GM12878 (cell line): ENCODE measurements at regions not wholly inside any gene's neighbourhood (a gene's known extent, or its start where the extent isn't known, plus 50 kb on each side); places are given as distances from the start of the nearest gene placed in this dataset.
A peak's percentile ranks its signal among the peaks of the same experiment; 100 is the strongest.

ENCODE experiments used
- ATAC-seq: fragments of 200-7000 bp; cut with Tn5 transposase; 3 replicates; pipeline ENCODE4 v1.9.1; 2020; ENCODE audit warnings: mild to moderate bottlenecking, moderate library complexity
- BruUV-seq: library from RNA; stranded (reverse); fragments of 400-500 nt; replicated peaks from 2 replicates; lab custom pipeline; 2021; lab: Mats Ljungman, UMichigan
- CTCF ChIA-PET: fragments of 300-600 bp; sonication (Branson Sonifier 250); formaldehyde crosslinking; extraction: SDS; loops from one replicate; lab custom pipeline; 2021; ENCODE audit warnings: inconsistent platforms; lab: Yijun Ruan, JAX
- POLR2A ChIA-PET: fragments of 350-600 bp; formaldehyde crosslinking; extraction: SDS; loops from one replicate; lab custom pipeline; 2021; ENCODE audit warnings: inconsistent platforms; lab: Charles Lee
- RAD21 ChIA-PET: fragments of 300-600 bp; sonication (Branson Sonifier 250); formaldehyde crosslinking; loops from one replicate; lab custom pipeline; 2023; ENCODE audit warnings: antibody characterized with exemption; ENCODE audit not compliant: unreplicated experiment; lab: Charles Lee
- SMC1A ChIA-PET: fragments of 300-600 bp; sonication (Branson Sonifier 250); formaldehyde crosslinking; loops from one replicate; lab custom pipeline; 2023; ENCODE audit not compliant: unreplicated experiment, uncharacterized antibody; lab: Charles Lee
- DNase-seq: peaks from one replicate; pipeline ENCODE4 v3.0.0-alpha.2; 2011; ENCODE audit warnings: low read depth, low spot score
- FAIRE-seq: peaks from 3 replicates; lab custom pipeline; 2011; peaks lifted over from hg19 to GRCh38; lab: Jason Lieb, UNC
- H2AFZ ChIP-seq: 2 replicates; pipeline ENCODE4 v1.6.0; 2011; ENCODE audit warnings: low read depth, low read length, control low read depth; ENCODE audit not compliant: control insufficient read depth
- H3K27ac ChIP-seq: 2 replicates; pipeline ENCODE4 v1.5.1; 2011; ENCODE audit warnings: control low read depth; ENCODE audit not compliant: control insufficient read depth, insufficient read depth
- H3K27me3 ChIP-seq, 2 experiments: replicated peaks in 1 of 2; 2 replicates each; pipeline versions ENCODE4 v1.6.0 to v1.6.1; 2011; ENCODE audit warnings: low read length in 1 of 2; ENCODE audit not compliant: control insufficient read depth in 2 of 2, insufficient read depth in 2 of 2
- H3K36me3 ChIP-seq, 2 experiments: 2 replicates each; pipeline ENCODE4 v1.5.1; 2011; ENCODE audit warnings: low read length in 1 of 2; ENCODE audit not compliant: control insufficient read depth in 2 of 2, insufficient read depth in 2 of 2
- H3K4me1 ChIP-seq: 2 replicates; pipeline ENCODE4 v1.6.1; 2011; ENCODE audit warnings: mild to moderate bottlenecking, low read length, moderate library complexity, mixed read lengths; ENCODE audit not compliant: control insufficient read depth, insufficient read depth
- H3K4me2 ChIP-seq: 2 replicates; pipeline ENCODE4 v1.6.0; 2011; ENCODE audit warnings: control low read depth; ENCODE audit not compliant: control insufficient read depth, insufficient read depth
- H3K4me3 ChIP-seq: fragments of 200-600 bp; sonication (generic); 2 replicates; pipeline ENCODE4 v1.5.1; 2016
- H3K79me2 ChIP-seq: 2 replicates; pipeline ENCODE4 v1.6.0; 2011; ENCODE audit warnings: low read length; ENCODE audit not compliant: control insufficient read depth, insufficient read depth
- H3K9ac ChIP-seq: 2 replicates; pipeline ENCODE4 v1.8.0; 2011; ENCODE audit warnings: low read length, control low read depth, mixed read lengths; ENCODE audit not compliant: control insufficient read depth, insufficient read depth
- H3K9me3 ChIP-seq: replicated peaks from 3 replicates; pipeline ENCODE4 v1.5.1; 2011; ENCODE audit warnings: mild to moderate bottlenecking, low read length; ENCODE audit not compliant: control insufficient read depth, insufficient read depth
- H4K20me1 ChIP-seq: 2 replicates; pipeline ENCODE4 v1.6.0; 2011; ENCODE audit not compliant: control insufficient read depth, insufficient read depth
- CBX3 ChIP-seq: fragments of 200-600 bp; sonication (generic); IDR thresholded peaks from 2 replicates; pipeline ENCODE4 v1.6.1; 2016; ENCODE audit warnings: low read depth, borderline replicate concordance
- CBX5 ChIP-seq: sonication (generic); IDR thresholded peaks from 2 replicates; pipeline ENCODE4 v1.6.1; 2016; ENCODE audit warnings: low read depth, moderate library complexity, mild to moderate bottlenecking, inconsistent platforms
- CHD1 ChIP-seq: IDR thresholded peaks from 2 replicates; pipeline ENCODE4 v1.6.1; 2012; ENCODE audit warnings: low read depth, low read length, improper control_type of control experiment
- CREM ChIP-seq: IDR thresholded peaks from 2 replicates; pipeline ENCODE4 v1.6.1; 2014; ENCODE audit warnings: antibody characterized with exemption, low read depth
- FOS ChIP-seq: IDR thresholded peaks from 3 replicates; pipeline ENCODE4 v1.6.1; 2011; ENCODE audit warnings: borderline replicate concordance; ENCODE audit not compliant: insufficient read length; ENCODE audit errors: extremely low read depth
- GABPA ChIP-seq: IDR thresholded peaks from 2 replicates; pipeline ENCODE4 v1.6.1; 2014; ENCODE audit warnings: antibody characterized with exemption, low read depth, mild to moderate bottlenecking, inconsistent platforms
- HDGF ChIP-seq: fragments of 450-650 bp; IDR thresholded peaks from 2 replicates; pipeline ENCODE4 v1.6.1; 2016; ENCODE audit warnings: antibody characterized with exemption
- MEF2A ChIP-seq: IDR thresholded peaks from 2 replicates; pipeline ENCODE4 v1.6.1; 2011; ENCODE audit warnings: low read depth, mild to moderate bottlenecking, low read length, moderate library complexity; ENCODE audit not compliant: insufficient read depth
- MTA2 ChIP-seq: fragments of 450-650 bp; IDR thresholded peaks from 2 replicates; pipeline ENCODE4 v1.6.1; 2016; ENCODE audit warnings: low read depth, mild to moderate bottlenecking, moderate library complexity
- PAX8 ChIP-seq: fragments of 450-650 bp; IDR thresholded peaks from 2 replicates; pipeline ENCODE4 v1.6.1; 2017; ENCODE audit warnings: mild to moderate bottlenecking, moderate library complexity
- POLR2A ChIP-seq: IDR thresholded peaks from 2 replicates; pipeline ENCODE4 v1.6.1; 2011; ENCODE audit warnings: low read depth, mild to moderate bottlenecking, low read length
- RELA ChIP-seq: fragments of 450-650 bp; IDR thresholded peaks from 2 replicates; pipeline ENCODE4 v1.8.0; 2014; ENCODE audit warnings: borderline replicate concordance; ENCODE audit not compliant: partially characterized antibody
- RUNX3 ChIP-seq: IDR thresholded peaks from 2 replicates; pipeline ENCODE4 v1.6.1; 2012; ENCODE audit warnings: low read length, inconsistent platforms
- STAT1 ChIP-seq: fragments of 450-650 bp; conservative IDR thresholded peaks from 2 replicates; pipeline ENCODE4 v1.6.1; 2014; ENCODE audit warnings: antibody characterized with exemption, mild to moderate bottlenecking
- WRNIP1 ChIP-seq: IDR thresholded peaks from 2 replicates; pipeline ENCODE4 v1.6.1; 2011; ENCODE audit warnings: low read depth, low read length, improper control_type of control experiment, borderline replicate concordance
- ZNF384 ChIP-seq: IDR thresholded peaks from 2 replicates; pipeline ENCODE4 v1.6.1; 2012; ENCODE audit warnings: low read depth, mild to moderate bottlenecking, low read length, improper control_type of control experiment, borderline replicate concordance
- WGBS: methylation state at CpG from one replicate; pipeline ENCODE4 v1.1.6; 2016; ENCODE audit warnings: low lambda C conversion rate; ENCODE audit not compliant: insufficient replicate concordance, insufficient coverage; ENCODE audit errors: missing lambda C conversion rate; 5-methylcytosine and 5-hydroxymethylcytosine counted together
- in situ Hi-C: fragments of 300-500 bp; cut with MboI; formaldehyde crosslinking; loops from 9 replicates; pipeline ENCODE4 v1.14.3; 2018; ENCODE audit warnings: mixed read lengths
- intact Hi-C: fragments of 100-400 bp; cut with micrococcal nuclease; formaldehyde crosslinking; loops from one replicate; pipeline ENCODE4 v1.14.2; 2022; ENCODE audit not compliant: unreplicated experiment
- TF ChIP-seq, protein P1 (sequence below): IDR thresholded peaks from 2 replicates; pipeline ENCODE4 v1.6.1; 2012; ENCODE audit warnings: low read length, inconsistent platforms
- TF ChIP-seq, protein P2 (sequence below): fragments of 450-650 bp; IDR thresholded peaks from 2 replicates; pipeline ENCODE4 v1.6.1; 2018; ENCODE audit warnings: mild to moderate bottlenecking, low read depth, moderate library complexity; ENCODE audit not compliant: partially characterized antibody
- TF ChIP-seq, protein P3 (sequence below): IDR thresholded peaks from 2 replicates; pipeline ENCODE4 v1.6.1; 2012; ENCODE audit warnings: low read depth, low read length, improper control_type of control experiment

DNA sequence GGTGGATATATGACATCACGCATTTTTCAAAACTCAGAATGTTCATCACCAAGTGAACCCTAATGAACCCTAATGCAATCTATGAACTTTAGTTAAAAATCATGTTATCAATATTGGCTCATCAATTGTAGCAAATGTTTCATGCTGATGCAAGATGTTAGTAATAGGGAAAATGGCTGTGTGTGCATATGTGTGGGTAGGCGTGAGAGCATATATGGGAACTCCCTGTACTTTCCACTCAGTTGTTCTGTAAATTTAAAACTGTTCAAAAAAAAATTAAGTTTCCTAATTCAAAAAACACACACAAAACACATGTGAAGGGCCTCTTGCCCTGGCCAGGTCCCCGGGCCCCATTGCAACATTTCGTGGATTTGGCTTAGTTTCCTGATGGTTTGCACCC, 89.7 kb upstream of the PROK2 start (continued):
- peak; percentile 19 for TF ChIP-seq RELA
- TF ChIP-seq, protein P1, sequence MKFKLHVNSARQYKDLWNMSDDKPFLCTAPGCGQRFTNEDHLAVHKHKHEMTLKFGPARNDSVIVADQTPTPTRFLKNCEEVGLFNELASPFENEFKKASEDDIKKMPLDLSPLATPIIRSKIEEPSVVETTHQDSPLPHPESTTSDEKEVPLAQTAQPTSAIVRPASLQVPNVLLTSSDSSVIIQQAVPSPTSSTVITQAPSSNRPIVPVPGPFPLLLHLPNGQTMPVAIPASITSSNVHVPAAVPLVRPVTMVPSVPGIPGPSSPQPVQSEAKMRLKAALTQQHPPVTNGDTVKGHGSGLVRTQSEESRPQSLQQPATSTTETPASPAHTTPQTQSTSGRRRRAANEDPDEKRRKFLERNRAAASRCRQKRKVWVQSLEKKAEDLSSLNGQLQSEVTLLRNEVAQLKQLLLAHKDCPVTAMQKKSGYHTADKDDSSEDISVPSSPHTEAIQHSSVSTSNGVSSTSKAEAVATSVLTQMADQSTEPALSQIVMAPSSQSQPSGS = peak; percentile 16; the same call in 1 of the 2 replicates
- TF ChIP-seq RUNX3 = peak; percentile 9; the same call in 1 of the 2 replicates
- TF ChIP-seq CREM = 0 out of 2 replicates have a peak, but pooled peaks have one; percentile 24
- no peak for TF ChIP-seq MTA2
- 0 out of 2 replicates have a peak, but pooled peaks have one; percentile 22 for TF ChIP-seq MEF2A

DNA sequence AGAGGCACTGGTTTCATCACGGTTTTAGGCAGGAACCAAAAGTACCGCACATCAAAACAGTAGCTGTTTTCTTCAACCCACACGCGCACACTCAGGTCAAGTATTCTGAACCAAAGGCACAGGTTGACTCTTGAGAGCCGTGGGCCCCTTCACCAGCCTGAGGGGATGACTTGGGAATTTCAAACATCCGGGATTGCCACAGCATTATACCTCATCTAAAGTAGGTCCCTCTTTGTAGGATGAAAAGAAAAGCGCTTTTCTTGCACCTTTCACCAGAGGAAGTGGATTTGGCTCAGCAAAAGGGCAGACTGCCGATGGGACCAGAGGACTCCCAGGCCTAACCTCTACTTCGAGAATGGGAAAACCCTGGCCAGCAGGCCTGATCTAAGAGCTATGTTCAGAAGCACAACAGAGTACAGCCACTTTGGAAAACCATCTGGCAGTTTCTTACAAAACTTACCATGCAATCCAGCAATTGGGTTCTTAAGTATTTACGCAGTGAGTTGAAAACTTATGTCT, 88.2 kb upstream of the PROK2 start:
- no peak for FAIRE-seq
- H2AFZ ChIP-seq = no peak overlapping the region
- in situ Hi-C loops = loop anchor here (10.0 kb wide), 1 partner anchor 1212 kb away; no protein-coding TSS in a partner anchor

More for the DNA sequence above, 88.2 kb upstream of the PROK2 start:
- H3K27ac ChIP-seq = no peak overlapping the region
- WGBS = 35% methylated on average over 10 of the region's 10 CpGs
- intact Hi-C loops = loop anchor here (10.0 kb wide), 2 partner anchors 572 to 802 kb away; partner anchors contain the start of gene RYBP
- RAD21 ChIA-PET = interaction anchor here (2.2 to 4.1 kb wide), 2 partner anchors 144 to 947 kb away, joined by 9 to 20 read pairs; no protein-coding TSS in a partner anchor
- H3K4me1 ChIP-seq = peaks cover 19% of the 10 kb centered on the region
- TF ChIP-seq GABPA = no peak
- TF ChIP-seq WRNIP1 = no peak
- no peak for TF ChIP-seq STAT1
- no peak for TF ChIP-seq HDGF
- no peak for TF ChIP-seq CBX3
- TF ChIP-seq RELA = no peak
- no peak for TF ChIP-seq ZNF384
- no peak for TF ChIP-seq CBX5
- TF ChIP-seq PAX8 = no peak
- TF ChIP-seq, protein P2, sequence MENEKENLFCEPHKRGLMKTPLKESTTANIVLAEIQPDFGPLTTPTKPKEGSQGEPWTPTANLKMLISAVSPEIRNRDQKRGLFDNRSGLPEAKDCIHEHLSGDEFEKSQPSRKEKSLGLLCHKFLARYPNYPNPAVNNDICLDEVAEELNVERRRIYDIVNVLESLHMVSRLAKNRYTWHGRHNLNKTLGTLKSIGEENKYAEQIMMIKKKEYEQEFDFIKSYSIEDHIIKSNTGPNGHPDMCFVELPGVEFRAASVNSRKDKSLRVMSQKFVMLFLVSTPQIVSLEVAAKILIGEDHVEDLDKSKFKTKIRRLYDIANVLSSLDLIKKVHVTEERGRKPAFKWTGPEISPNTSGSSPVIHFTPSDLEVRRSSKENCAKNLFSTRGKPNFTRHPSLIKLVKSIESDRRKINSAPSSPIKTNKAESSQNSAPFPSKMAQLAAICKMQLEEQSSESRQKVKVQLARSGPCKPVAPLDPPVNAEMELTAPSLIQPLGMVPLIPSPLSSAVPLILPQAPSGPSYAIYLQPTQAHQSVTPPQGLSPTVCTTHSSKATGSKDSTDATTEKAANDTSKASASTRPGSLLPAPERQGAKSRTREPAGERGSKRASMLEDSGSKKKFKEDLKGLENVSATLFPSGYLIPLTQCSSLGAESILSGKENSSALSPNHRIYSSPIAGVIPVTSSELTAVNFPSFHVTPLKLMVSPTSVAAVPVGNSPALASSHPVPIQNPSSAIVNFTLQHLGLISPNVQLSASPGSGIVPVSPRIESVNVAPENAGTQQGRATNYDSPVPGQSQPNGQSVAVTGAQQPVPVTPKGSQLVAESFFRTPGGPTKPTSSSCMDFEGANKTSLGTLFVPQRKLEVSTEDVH = no peak
- TF ChIP-seq FOS = no peak
- TF ChIP-seq, protein P3, sequence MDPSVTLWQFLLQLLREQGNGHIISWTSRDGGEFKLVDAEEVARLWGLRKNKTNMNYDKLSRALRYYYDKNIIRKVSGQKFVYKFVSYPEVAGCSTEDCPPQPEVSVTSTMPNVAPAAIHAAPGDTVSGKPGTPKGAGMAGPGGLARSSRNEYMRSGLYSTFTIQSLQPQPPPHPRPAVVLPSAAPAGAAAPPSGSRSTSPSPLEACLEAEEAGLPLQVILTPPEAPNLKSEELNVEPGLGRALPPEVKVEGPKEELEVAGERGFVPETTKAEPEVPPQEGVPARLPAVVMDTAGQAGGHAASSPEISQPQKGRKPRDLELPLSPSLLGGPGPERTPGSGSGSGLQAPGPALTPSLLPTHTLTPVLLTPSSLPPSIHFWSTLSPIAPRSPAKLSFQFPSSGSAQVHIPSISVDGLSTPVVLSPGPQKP = no peak
- TF ChIP-seq MEF2A = no peak
- no peak for TF ChIP-seq RUNX3
- no peak for TF ChIP-seq CHD1
- no peak for TF ChIP-seq POLR2A
- no peaks in the 10 kb centered on the region for H3K36me3 ChIP-seq
- no peaks in the 10 kb centered on the region for H3K27me3 ChIP-seq
- no peaks in the 10 kb centered on the region for H3K79me2 ChIP-seq
- no peak overlapping the region for H3K4me3 ChIP-seq
- no peak overlapping the region for H3K9ac ChIP-seq
- no peaks in the 10 kb centered on the region for H3K9me3 ChIP-seq
- no TSS peak for BruUV-seq
- SMC1A ChIA-PET = interaction anchor here (1.3 to 3.9 kb wide), 4 partner anchors 9 to 949 kb away, joined by 3 to 36 read pairs (median 6); no protein-coding TSS in a partner anchor
- H4K20me1 ChIP-seq = no peaks in the 10 kb centered on the region
- DNase-seq (no peak), ATAC-seq (no peak)
- POLR2A ChIA-PET = interaction anchor here (0.6 kb wide), 1 partner anchor 830 kb away, joined by 4 read pairs; no protein-coding TSS in a partner anchor
- peak overlapping the region; percentile 7 for H3K4me2 ChIP-seq
- CTCF ChIA-PET = interaction anchor here (0.7 to 8.5 kb wide), 2 partner anchors 9 to 950 kb away, joined by 3 to 122 read pairs; no protein-coding TSS in a partner anchor
